ENCODE measurements at regions not wholly inside any gene's neighbourhood (a gene's known extent, or its start where the extent isn't known, plus 50 kb on each side); places are given as distances from the start of the nearest gene placed in this dataset.

DNA sequence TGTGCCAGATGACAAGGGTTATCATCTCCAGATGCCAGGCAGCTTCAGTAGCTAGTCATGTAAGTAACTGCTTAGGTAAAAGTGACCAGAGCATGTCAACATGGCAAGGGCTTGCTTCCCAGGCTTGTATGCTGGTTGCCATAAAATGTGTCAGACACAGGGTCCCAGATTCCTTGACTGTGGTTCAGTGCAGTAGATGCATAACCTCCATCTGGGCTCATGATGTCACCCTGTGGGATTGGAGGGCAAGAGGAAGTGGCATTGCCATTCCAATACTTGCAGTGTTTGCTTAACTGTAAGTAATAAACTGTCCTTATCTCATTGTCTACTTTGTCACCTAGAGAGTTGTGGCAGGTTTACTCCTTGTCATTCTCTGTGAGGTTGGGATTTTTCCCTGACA is 226.8 kb downstream of the PCDH17 start:
- Histone ChIP-seq H3K9me3 (no peaks in the 10 kb centered on the region), H3K4me1 (no peaks in the 10 kb centered on the region), H3K4me3 (no peak overlapping the region), H3K36me3 (no peaks in the 10 kb centered on the region), H3K27ac (replicated peaks in 1 of 4) (no peak overlapping the region), H3K27me3 (no peaks in the 10 kb centered on the region)
- TF ChIP-seq POLR2AphosphoS5 (IDR thresholded peaks at IDR 0.05): no peak
- TF ChIP-seq EP300 (IDR thresholded peaks at IDR 0.05): no peak
- TF ChIP-seq POLR2A (IDR thresholded peaks at IDR 0.05; ENCODE audit: low read depth): no peak
- TF ChIP-seq, protein P1, sequence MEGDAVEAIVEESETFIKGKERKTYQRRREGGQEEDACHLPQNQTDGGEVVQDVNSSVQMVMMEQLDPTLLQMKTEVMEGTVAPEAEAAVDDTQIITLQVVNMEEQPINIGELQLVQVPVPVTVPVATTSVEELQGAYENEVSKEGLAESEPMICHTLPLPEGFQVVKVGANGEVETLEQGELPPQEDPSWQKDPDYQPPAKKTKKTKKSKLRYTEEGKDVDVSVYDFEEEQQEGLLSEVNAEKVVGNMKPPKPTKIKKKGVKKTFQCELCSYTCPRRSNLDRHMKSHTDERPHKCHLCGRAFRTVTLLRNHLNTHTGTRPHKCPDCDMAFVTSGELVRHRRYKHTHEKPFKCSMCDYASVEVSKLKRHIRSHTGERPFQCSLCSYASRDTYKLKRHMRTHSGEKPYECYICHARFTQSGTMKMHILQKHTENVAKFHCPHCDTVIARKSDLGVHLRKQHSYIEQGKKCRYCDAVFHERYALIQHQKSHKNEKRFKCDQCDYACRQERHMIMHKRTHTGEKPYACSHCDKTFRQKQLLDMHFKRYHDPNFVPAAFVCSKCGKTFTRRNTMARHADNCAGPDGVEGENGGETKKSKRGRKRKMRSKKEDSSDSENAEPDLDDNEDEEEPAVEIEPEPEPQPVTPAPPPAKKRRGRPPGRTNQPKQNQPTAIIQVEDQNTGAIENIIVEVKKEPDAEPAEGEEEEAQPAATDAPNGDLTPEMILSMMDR (IDR thresholded peaks at IDR 0.05): no peak
- intact Hi-C loops (cut with DNase I): loop anchor here (10.0 kb wide), 1 partner anchor 234 kb away; no protein-coding TSS in a partner anchor
- DNase-seq (ENCODE audit: extremely low spot score): no peak

DNA sequence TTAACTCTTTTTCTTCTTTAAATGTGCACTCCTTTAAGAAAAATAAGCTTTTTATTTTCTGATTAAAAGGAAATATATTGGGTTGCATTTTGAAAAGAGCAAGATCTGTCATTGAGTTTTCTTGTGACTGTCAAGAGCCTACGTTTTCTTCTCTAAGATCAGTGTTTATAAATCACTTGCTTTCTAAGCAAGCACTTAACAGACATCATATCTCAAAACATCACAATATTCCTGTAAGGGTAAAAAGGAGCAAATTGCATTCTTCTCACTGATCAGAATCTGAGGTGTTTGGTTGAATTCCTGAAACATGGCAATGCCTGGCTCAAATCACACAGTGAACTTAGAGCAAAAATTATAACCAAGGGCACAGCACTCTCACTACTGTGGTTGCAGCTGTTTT is 231.3 kb downstream of the PCDH17 start:
- Histone ChIP-seq H3K4me1 (no peaks in the 10 kb centered on the region), H3K9me3 (peaks cover 0 to 3% (median 0%) of the 10 kb centered on the region in 4 donors), H3K27me3 (no peaks in the 10 kb centered on the region), H3K36me3 (no peaks in the 10 kb centered on the region), H3K27ac (replicated peaks in 1 of 4) (no peak overlapping the region), H3K4me3 (no peak overlapping the region)
- TF ChIP-seq POLR2AphosphoS5 (IDR thresholded peaks at IDR 0.05) (no peak), POLR2A (IDR thresholded peaks at IDR 0.05; ENCODE audit: low read depth) (no peak), EP300 (IDR thresholded peaks at IDR 0.05) (no peak)
- TF ChIP-seq, protein P1 (IDR thresholded peaks at IDR 0.05): no peak
- 50% methylated on average over 1 of the region's 1 CpG for WGBS
- intact Hi-C loops (cut with DNase I): no loop called here
- no peak for DNase-seq (ENCODE audit: extremely low spot score)

DNA sequence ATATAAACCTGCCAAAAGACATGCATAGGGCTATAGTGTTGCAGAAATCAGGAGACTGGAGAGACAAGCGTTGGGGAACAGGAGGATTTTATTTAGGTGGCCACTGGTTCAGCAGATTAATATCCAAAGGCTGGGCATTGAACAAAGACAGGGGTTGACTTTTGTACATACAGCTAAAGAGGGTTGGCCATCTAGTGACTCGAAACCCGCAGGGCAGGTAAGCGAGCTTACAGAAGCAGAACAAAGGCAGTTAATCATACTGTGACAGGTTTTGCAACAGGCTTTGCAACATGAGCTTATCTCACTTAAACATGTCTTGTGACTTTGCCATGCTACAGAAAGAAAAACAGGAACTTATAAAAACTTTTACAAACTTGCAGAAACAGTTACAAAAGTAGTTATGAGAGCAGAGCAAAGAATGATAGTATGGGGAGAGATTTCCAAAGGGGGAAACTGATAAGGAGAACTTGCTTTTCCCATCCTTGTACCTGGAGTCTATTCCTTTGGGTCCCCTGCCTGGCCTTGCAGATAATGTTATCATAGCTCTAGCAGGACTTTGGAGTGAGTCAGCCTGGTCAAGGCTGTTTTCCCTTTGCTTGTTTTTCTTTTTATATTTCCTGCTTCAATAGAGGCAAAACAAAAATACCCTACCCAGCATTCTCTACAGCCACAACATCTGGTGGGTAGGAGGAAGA is 234.2 kb downstream of the PCDH17 start:
- intact Hi-C loops (cut with DNase I): no loop called here
- H3K4me1 ChIP-seq: no peaks in the 10 kb centered on the region
- H3K27ac ChIP-seq (replicated peaks in 1 of 4): no peak overlapping the region
- no peaks in the 10 kb centered on the region for H3K36me3 ChIP-seq
- H3K4me3 ChIP-seq: no peak overlapping the region
- peaks cover 0 to 8% (median 0%) of the 10 kb centered on the region in 4 donors for H3K9me3 ChIP-seq
- 58% methylated on average over 4 of the region's 4 CpGs for WGBS
- DNase-seq (ENCODE audit: extremely low spot score): no peak
- no peaks in the 10 kb centered on the region for H3K27me3 ChIP-seq
- TF ChIP-seq EP300 (IDR thresholded peaks at IDR 0.05): no peak
- no peak for TF ChIP-seq POLR2AphosphoS5 (IDR thresholded peaks at IDR 0.05)

DNA sequence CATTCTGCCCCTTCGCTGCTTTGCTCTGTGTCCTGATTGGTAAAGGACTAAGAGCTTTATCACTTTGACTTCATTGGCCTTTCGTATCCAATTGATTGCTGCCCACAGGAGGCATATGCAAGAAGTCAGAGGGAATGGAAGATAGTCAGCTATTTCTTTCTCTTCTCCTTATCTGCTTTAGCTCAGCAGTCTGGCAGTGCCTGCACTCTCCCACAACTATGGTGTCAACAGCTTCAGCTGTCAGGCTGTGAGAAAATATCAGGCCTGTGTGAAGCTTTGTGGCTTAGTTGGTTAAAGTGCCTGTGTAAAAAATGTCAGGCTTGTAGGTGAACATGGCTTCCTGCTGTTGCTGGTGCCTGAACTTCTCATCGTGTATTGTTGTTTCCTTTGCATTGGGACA is 243.0 kb downstream of the PCDH17 start:
- WGBS: 75% methylated on average over 3 of the region's 3 CpGs
- intact Hi-C loops (cut with DNase I): no loop called here

DNA sequence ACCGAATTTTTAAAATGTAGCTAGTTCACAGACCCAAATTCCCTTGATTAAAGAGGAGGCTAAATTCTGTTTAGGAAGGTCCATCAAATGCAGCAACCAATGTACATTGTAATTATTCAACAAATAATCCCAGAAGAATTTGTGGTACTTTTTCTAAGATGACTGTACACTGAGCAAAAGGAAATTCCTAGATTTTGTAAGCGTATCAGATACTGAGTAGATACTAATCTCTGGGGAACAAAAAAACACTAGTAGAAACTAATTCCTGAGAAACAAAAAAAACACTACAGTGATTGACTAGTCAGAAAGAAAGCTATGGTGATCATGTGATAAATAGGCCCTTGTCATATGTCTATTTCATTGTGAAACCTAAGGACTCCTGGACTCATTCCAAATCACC is 246.1 kb downstream of the PCDH17 start:
- no peak overlapping the region for H3K4me3 ChIP-seq
- H3K27ac ChIP-seq (replicated peaks in 1 of 4): no peak overlapping the region
- TF ChIP-seq POLR2AphosphoS5 (IDR thresholded peaks at IDR 0.05): no peak
- no peaks in the 10 kb centered on the region for H3K4me1 ChIP-seq
- H3K27me3 ChIP-seq: no peaks in the 10 kb centered on the region
- no peaks in the 10 kb centered on the region for H3K36me3 ChIP-seq
- H3K9me3 ChIP-seq: no peaks in the 10 kb centered on the region
- no peak for DNase-seq (ENCODE audit: extremely low spot score)
- intact Hi-C loops (cut with DNase I): no loop called here
- WGBS: 90% methylated on average over 2 of the region's 2 CpGs

More for the DNA sequence above, 243.0 kb downstream of the PCDH17 start:
- Histone ChIP-seq H3K4me1 (no peaks in the 10 kb centered on the region), H3K27ac (replicated peaks in 1 of 4) (no peak overlapping the region), H3K36me3 (no peaks in the 10 kb centered on the region), H3K4me3 (no peak overlapping the region), H3K9me3 (peaks cover 0 to 5% (median 0%) of the 10 kb centered on the region in 4 donors), H3K27me3 (no peaks in the 10 kb centered on the region)
- DNase-seq (ENCODE audit: extremely low spot score): no peak
- TF ChIP-seq, protein P1 (IDR thresholded peaks at IDR 0.05): no peak
- TF ChIP-seq POLR2AphosphoS5 (IDR thresholded peaks at IDR 0.05) (no peak), POLR2A (IDR thresholded peaks at IDR 0.05; ENCODE audit: low read depth) (no peak), EP300 (IDR thresholded peaks at IDR 0.05) (no peak)

DNA sequence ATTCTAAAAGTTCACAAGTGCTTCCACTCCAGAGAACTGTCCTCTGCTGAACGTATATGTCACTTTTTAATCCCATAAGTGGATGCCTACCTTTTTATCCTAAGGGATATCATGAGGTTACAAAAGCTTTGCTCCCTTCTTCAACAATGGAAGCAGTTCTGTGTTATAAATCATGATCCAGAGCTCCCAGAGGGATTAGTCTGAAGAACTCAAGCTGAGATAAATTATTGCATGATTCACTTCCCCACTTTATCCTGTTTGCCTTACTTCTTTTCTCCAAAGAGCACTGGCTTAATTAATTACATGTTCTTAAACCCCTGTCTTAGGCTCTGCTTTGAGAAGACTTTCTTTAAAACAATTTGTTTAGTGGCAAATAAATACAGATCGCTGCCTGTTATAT is 246.7 kb downstream of the PCDH17 start:
- Histone ChIP-seq H3K9me3 (no peaks in the 10 kb centered on the region), H3K4me1 (no peaks in the 10 kb centered on the region), H3K27me3 (no peaks in the 10 kb centered on the region), H3K4me3 (no peak overlapping the region), H3K36me3 (no peaks in the 10 kb centered on the region), H3K27ac (replicated peaks in 1 of 4) (no peak overlapping the region)
- WGBS: 65% methylated on average over 2 of the region's 2 CpGs
- TF ChIP-seq EP300 (IDR thresholded peaks at IDR 0.05): no peak
- TF ChIP-seq, protein P1 (IDR thresholded peaks at IDR 0.05): no peak
- TF ChIP-seq POLR2A (IDR thresholded peaks at IDR 0.05; ENCODE audit: low read depth): no peak
- no peak for TF ChIP-seq POLR2AphosphoS5 (IDR thresholded peaks at IDR 0.05)
- intact Hi-C loops (cut with DNase I): no loop called here
- DNase-seq (ENCODE audit: extremely low spot score): no peak
